Keratinocyte (primary cell): ENCODE measurements at regions not wholly inside any gene's neighbourhood (a gene's known extent, or its start where the extent isn't known, plus 50 kb on each side); places are given as distances from the start of the nearest gene placed in this dataset.
"Not testable (repeated sequence)": the region's sequence is repeated elsewhere in the genome, so short reads cannot be mapped to it uniquely, and the experiment has no call there.

ENCODE experiments used
- DNase-seq: peaks from one replicate; pipeline ENCODE4 v3.0.0-alpha.2; 2011; ENCODE audit warnings: low read depth, missing footprints, low spot score
- FAIRE-seq: peaks from 2 replicates; lab custom pipeline; 2011; peaks lifted over from hg19 to GRCh38; lab: Jason Lieb, UNC
- H2AFZ ChIP-seq: 2 replicates; pipeline ENCODE4 v1.6.0; 2012; ENCODE audit warnings: low read length, control low read depth, inconsistent platforms; ENCODE audit not compliant: control insufficient read depth
- H3K27ac ChIP-seq: 2 replicates; pipeline ENCODE4 v1.5.1; 2011; ENCODE audit warnings: low read length; ENCODE audit not compliant: control insufficient read depth, insufficient read depth
- H3K27me3 ChIP-seq: 3 replicates; pipeline ENCODE4 v1.6.0; 2011; ENCODE audit warnings: low read length; ENCODE audit not compliant: control insufficient read depth, insufficient read depth; ENCODE audit errors: extremely low read depth
- H3K36me3 ChIP-seq, 2 experiments: 2 replicates in 1 of 2; 3 replicates in 1 of 2; pipeline ENCODE4 v1.5.1; 2011; ENCODE audit warnings: low read length in 2 of 2, mild to moderate bottlenecking in 1 of 2; ENCODE audit not compliant: control insufficient read depth in 2 of 2, insufficient read depth in 2 of 2; ENCODE audit errors: extremely low read depth in 1 of 2
- H3K4me1 ChIP-seq: 3 replicates; pipeline ENCODE4 v1.5.1; 2011; ENCODE audit warnings: low read length; ENCODE audit not compliant: control insufficient read depth, insufficient read depth; ENCODE audit errors: extremely low read depth
- H3K4me2 ChIP-seq: 3 replicates; pipeline ENCODE4 v1.6.0; 2011; ENCODE audit warnings: low read depth, low read length; ENCODE audit not compliant: control insufficient read depth, insufficient read depth; ENCODE audit errors: extremely low read depth
- H3K4me3 ChIP-seq, 3 experiments: fragments of 200-600 bp in 1 of 3; sonication (generic) in 1 of 3; 2 replicates in 2 of 3; 3 replicates in 1 of 3; pipeline ENCODE4 v1.5.1; 2011 to 2016; ENCODE audit warnings: low read length in 3 of 3, mild to moderate bottlenecking in 3 of 3, control low read depth in 2 of 3, inconsistent platforms in 1 of 3, low read depth in 1 of 3, mixed read lengths in 1 of 3, mixed run types in 1 of 3, moderate library complexity in 1 of 3; ENCODE audit not compliant: control insufficient read depth in 2 of 3, insufficient read depth in 2 of 3; ENCODE audit errors: extremely low read depth in 1 of 3
- H3K79me2 ChIP-seq: 2 replicates; pipeline ENCODE4 v1.6.0; 2012; ENCODE audit warnings: low read length; ENCODE audit not compliant: control insufficient read depth, insufficient read depth
- H3K9ac ChIP-seq: 3 replicates; pipeline ENCODE4 v1.6.0; 2011; ENCODE audit warnings: low read length; ENCODE audit not compliant: control insufficient read depth, insufficient read depth; ENCODE audit errors: extremely low read depth
- H3K9me1 ChIP-seq: 3 replicates; pipeline ENCODE4 v1.6.0; 2011; ENCODE audit warnings: low read length; ENCODE audit not compliant: control insufficient read depth, insufficient read depth; ENCODE audit errors: extremely low read depth
- H3K9me3 ChIP-seq: 2 replicates; pipeline ENCODE4 v1.5.1; 2012; ENCODE audit warnings: low read depth, low read length; ENCODE audit not compliant: control insufficient read depth
- H4K20me1 ChIP-seq: 3 replicates; pipeline ENCODE4 v1.6.0; 2011; ENCODE audit warnings: low read length; ENCODE audit not compliant: control insufficient read depth, insufficient read depth; ENCODE audit errors: extremely low read depth
- CTCF ChIP-seq, 3 experiments: IDR thresholded peaks in 1 of 3; conservative IDR thresholded peaks in 1 of 3; optimal IDR thresholded peaks in 1 of 3; 2 replicates in 2 of 3; 3 replicates in 1 of 3; pipeline versions ENCODE3 to v1.5.1; 2011; ENCODE audit warnings: low read length in 3 of 3, mild to moderate bottlenecking in 3 of 3, moderate library complexity in 2 of 3, control low read depth in 1 of 3, inconsistent platforms in 1 of 3; ENCODE audit not compliant: insufficient read depth in 2 of 3; ENCODE audit errors: extremely low read depth in 1 of 3
- EZH2 ChIP-seq: IDR thresholded peaks from one replicate; pipeline ENCODE4 v1.6.1; 2012; ENCODE audit warnings: inconsistent platforms, mild to moderate bottlenecking, low read length, moderate library complexity
- dilution Hi-C: fragments of 300-500 bp; cut with MboI; formaldehyde crosslinking; loops from one replicate; pipeline ENCODE4 v1.7.0; 2020; ENCODE audit warnings: low sequenced_read_pairs; ENCODE audit not compliant: extremely low pct_ligation_motif_present

GRCh38 chr4:125198916-125199315 is 115.8 kb upstream of the FAT4 start:
- Histone ChIP-seq H3K9ac (no peak overlapping the region), H2AFZ (no peak overlapping the region), H3K4me1 (peaks cover 6% of the 10 kb centered on the region), H3K9me1 (no peaks in the 10 kb centered on the region), H3K36me3 (no peaks in the 10 kb centered on the region), H3K79me2 (no peaks in the 10 kb centered on the region), H3K27ac (no peak overlapping the region), H4K20me1 (no peaks in the 10 kb centered on the region), H3K9me3 (no peaks in the 10 kb centered on the region), H3K4me3 (no peak overlapping the region), H3K27me3 (no peaks in the 10 kb centered on the region), H3K4me2 (peak overlapping the region; percentile 3)
- dilution Hi-C loops = no loop called here
- FAIRE-seq = peak; percentile 72
- no peak for DNase-seq
- TF ChIP-seq EZH2 (no peak), CTCF (optimal IDR thresholded peaks at IDR 0.05 in 1 of 3, IDR thresholded peaks at IDR 0.05 in 1 of 3, conservative IDR thresholded peaks at IDR 0.05 in 1 of 3; ENCODE audit: extremely low read depth in 1 of 3, insufficient read depth in 2 of 3, low read length in 3 of 3) (no peak)

- H3K27me3 ChIP-seq, H3K79me2 ChIP-seq, H3K9me3 ChIP-seq, H3K4me3 ChIP-seq, DNase-seq, dilution Hi-C loops, H2AFZ ChIP-seq, H3K4me2 ChIP-seq, H3K9ac ChIP-seq, H3K27ac ChIP-seq, FAIRE-seq, H3K36me3 ChIP-seq, H3K9me1 ChIP-seq, H3K4me1 ChIP-seq, H4K20me1 ChIP-seq: not testable (repeated sequence)
Measured at GRCh38 chr4:125191874-125192459, 122.8 kb upstream of the FAT4 start.

GRCh38 chr4:125191232-125191631 is 123.5 kb upstream of the FAT4 start:
- Histone ChIP-seq H3K9me3 (no peaks in the 10 kb centered on the region), H3K27ac (no peak overlapping the region), H3K79me2 (no peaks in the 10 kb centered on the region), H3K9ac (no peak overlapping the region), H3K36me3 (no peaks in the 10 kb centered on the region), H3K27me3 (no peaks in the 10 kb centered on the region), H3K9me1 (no peaks in the 10 kb centered on the region), H3K4me3 (no peak overlapping the region), H4K20me1 (no peaks in the 10 kb centered on the region), H3K4me1 (peaks cover 15% of the 10 kb centered on the region), H2AFZ (no peak overlapping the region), H3K4me2 (no peak overlapping the region)
- dilution Hi-C loops = no loop called here
- TF ChIP-seq CTCF (optimal IDR thresholded peaks at IDR 0.05 in 1 of 3, IDR thresholded peaks at IDR 0.05 in 1 of 3, conservative IDR thresholded peaks at IDR 0.05 in 1 of 3; ENCODE audit: extremely low read depth in 1 of 3, insufficient read depth in 2 of 3, low read length in 3 of 3) (no peak), EZH2 (no peak)
- FAIRE-seq = no peak
- DNase-seq = no peak
